ENCODE measurements at regions not wholly inside any gene's neighbourhood (a gene's known extent, or its start where the extent isn't known, plus 50 kb on each side); places are given as distances from the start of the nearest gene placed in this dataset.

GRCh38 chr15:93162560-93162959 lies 73.5 kb upstream of the RGMA start:
- DNase-seq (ENCODE audit: low read depth in 2 of 2) = no peak
- TF ChIP-seq, protein P1, sequence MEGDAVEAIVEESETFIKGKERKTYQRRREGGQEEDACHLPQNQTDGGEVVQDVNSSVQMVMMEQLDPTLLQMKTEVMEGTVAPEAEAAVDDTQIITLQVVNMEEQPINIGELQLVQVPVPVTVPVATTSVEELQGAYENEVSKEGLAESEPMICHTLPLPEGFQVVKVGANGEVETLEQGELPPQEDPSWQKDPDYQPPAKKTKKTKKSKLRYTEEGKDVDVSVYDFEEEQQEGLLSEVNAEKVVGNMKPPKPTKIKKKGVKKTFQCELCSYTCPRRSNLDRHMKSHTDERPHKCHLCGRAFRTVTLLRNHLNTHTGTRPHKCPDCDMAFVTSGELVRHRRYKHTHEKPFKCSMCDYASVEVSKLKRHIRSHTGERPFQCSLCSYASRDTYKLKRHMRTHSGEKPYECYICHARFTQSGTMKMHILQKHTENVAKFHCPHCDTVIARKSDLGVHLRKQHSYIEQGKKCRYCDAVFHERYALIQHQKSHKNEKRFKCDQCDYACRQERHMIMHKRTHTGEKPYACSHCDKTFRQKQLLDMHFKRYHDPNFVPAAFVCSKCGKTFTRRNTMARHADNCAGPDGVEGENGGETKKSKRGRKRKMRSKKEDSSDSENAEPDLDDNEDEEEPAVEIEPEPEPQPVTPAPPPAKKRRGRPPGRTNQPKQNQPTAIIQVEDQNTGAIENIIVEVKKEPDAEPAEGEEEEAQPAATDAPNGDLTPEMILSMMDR (IDR thresholded peaks at IDR 0.05; ENCODE audit: low read depth, low read length) = no peak
- H3K4me3 ChIP-seq (replicated peaks in 1 of 2; ENCODE audit: low read depth in 2 of 2, low read length in 2 of 2) = no peak overlapping the region

DNA sequence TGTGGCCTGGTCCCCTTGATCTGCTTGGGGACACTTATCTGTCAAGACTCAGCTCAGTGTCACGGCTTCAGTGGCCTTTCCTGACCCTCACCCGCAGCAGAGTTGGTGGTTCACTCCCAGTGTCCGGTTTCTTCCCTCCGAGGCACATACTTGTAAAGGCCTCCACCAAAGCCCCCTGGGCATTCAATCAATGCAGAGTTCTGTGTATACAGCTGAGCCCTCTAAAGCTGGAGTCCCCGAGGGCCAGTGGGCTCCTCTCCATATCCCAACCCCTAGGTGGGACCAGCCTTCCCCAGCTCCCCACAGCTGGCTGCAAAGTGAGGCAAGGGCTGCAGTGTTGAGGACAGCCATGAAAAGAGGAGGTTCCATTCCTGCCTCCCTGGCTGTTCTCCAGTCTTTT lies 70.9 kb upstream of the RGMA start:
- TF ChIP-seq, protein P1 (IDR thresholded peaks at IDR 0.05; ENCODE audit: low read depth, low read length) = no peak

DNA sequence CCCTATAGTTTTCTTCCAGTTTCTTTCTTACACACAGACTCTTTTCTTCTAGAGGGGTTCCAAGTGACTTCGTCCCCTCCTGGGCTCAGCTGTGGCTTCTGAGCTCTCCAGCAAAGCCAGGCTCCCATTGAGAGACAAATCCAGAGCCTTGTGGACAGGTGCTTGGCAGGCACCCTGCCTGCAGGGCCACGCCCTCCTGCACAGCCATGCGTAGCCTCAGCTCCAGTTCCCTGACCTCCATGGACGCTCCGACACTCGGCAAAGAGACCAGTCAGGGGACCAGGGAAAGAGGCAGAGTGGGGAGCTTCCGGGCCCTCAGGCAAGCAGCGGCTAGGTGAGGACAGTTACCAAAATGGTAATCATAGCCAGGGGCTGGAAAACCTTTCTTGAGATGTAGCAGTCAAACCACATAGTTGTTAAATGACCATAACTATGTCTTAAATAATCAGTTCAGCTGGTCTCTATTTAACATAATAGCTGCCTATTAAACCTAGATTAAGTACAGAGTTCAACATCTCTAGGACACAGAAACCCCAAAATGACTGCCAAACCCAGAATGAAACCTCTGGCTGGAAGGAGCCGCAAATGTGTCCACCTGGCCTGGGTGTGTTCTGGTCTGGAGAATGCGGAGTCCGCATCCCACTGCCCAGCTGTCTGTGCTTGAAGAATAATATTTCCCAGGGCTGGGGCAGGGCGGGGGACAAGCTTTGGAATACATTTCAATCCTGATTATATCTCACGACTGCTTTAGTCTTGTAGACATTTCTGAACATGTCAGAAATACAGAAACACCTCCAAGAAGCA lies 69.3 kb upstream of the RGMA start:
- TF ChIP-seq, protein P1 (IDR thresholded peaks at IDR 0.05; ENCODE audit: low read depth, low read length) = no peak
- no peak overlapping the region for H3K4me3 ChIP-seq (replicated peaks in 1 of 2; ENCODE audit: low read depth in 2 of 2, low read length in 2 of 2)
- DNase-seq (ENCODE audit: low read depth in 2 of 2) = no peak

More for the DNA sequence above, 70.9 kb upstream of the RGMA start:
- DNase-seq (ENCODE audit: low read depth in 2 of 2) = no peak
- no peak overlapping the region for H3K4me3 ChIP-seq (replicated peaks in 1 of 2; ENCODE audit: low read depth in 2 of 2, low read length in 2 of 2)

DNA sequence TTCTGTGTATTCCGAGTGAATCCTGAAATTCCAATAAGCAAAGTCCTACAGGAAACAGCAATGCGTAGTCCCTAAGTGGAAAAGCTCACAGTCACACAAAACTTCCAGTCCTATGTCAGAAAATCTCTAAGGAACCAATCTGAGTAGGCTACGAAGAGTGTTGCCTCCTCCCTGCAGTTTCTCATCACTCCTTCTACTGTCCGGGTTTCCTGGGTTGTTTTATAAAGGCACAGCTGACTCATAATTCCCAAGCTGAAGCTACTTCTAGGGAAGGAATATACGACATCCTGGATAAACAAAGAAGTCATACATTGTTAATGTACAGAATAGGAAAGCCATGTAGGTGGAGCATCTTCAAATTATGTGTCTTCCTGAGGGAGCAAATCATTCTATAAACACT lies 65.7 kb upstream of the RGMA start:
- H3K4me3 ChIP-seq (replicated peaks in 1 of 2; ENCODE audit: low read depth in 2 of 2, low read length in 2 of 2) = no peak overlapping the region
- TF ChIP-seq, protein P1 (IDR thresholded peaks at IDR 0.05; ENCODE audit: low read depth, low read length) = no peak
- no peak for DNase-seq (ENCODE audit: low read depth in 2 of 2)

DNA sequence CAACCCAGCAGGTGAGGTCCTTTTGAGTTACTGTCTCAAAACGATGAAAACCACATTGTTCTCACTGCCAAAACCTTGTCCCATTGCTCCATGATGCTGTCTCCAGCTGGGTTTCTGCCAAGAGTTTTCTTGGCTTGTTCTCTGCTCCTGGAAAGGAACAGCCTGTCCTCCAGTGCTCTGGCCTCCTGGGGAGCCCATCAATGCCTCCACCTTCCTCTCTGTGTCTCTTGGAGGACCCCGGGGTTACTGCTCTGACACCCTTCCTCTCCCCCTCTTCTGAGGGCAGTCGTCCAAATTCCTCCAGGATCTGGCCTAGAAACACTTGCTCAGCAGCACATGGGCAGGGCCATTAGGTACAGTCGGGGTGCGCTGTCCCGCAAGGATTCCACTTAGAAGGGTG lies 63.9 kb upstream of the RGMA start:
- H3K4me3 ChIP-seq (replicated peaks in 1 of 2; ENCODE audit: low read depth in 2 of 2, low read length in 2 of 2) = no peak overlapping the region
- peak; percentile 2 to 34 for DNase-seq (ENCODE audit: low read depth in 2 of 2)
- TF ChIP-seq, protein P1 (IDR thresholded peaks at IDR 0.05; ENCODE audit: low read depth, low read length) = no peak

- DNase-seq (ENCODE audit: low read depth in 2 of 2) = no peak
- H3K4me3 ChIP-seq (replicated peaks in 1 of 2; ENCODE audit: low read depth in 2 of 2, low read length in 2 of 2) = no peak overlapping the region
- TF ChIP-seq, protein P1 (IDR thresholded peaks at IDR 0.05; ENCODE audit: low read depth, low read length) = no peak
These were observed 63.3 kb upstream of the RGMA start for GRCh38 chr15:93152360-93152759.

All from cardiac fibroblast (primary cell).